ENCODE measurements at regions not wholly inside any gene's neighbourhood (a gene's known extent, or its start where the extent isn't known, plus 50 kb on each side); places are given as distances from the start of the nearest gene placed in this dataset.
"Not testable (repeated sequence)": the region's sequence is repeated elsewhere in the genome, so short reads cannot be mapped to it uniquely, and the experiment has no call there.

DNA sequence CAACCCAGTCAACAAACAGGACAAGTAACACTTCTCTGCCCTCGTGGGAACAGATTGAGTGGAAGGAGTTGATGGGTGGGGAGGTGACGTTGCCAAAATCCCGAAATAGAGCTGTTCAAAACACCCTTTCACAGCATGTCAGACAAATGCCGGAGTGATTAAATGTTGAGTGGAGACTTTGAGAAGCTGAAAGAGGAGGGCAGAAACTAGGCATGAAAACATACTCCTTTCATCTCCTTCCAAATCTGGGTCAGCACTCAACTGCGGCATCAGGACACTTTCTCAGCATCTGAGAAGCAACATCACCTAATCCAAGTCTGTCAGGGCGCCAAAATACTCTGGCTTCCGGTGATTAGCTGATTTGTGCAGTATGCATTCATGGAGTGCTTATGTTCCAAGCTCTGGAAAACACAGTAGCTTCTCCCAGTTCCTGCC lies 51.5 kb upstream of the MRI1 start:
- DNase-seq = no peak

DNA sequence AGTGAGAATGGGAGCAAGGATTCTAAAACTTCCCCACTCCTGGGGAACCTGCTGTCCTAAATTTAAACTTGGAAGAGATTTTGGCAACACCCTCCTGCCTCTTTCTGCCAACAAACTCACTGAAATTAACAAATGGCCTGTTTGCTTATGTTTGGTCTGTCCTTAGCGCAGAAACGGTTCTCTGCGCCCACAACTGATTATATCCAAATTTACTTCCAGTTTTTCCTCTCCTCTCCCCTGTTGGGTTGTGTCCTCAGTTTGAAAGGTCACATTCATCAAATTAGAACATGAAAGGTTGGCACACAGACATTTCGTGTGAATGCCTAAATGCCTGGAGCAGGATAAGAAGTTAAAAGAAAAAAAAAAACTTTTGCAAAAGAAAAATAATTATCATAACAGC lies 56.4 kb upstream of the MRI1 start:
- no peak for DNase-seq

DNA sequence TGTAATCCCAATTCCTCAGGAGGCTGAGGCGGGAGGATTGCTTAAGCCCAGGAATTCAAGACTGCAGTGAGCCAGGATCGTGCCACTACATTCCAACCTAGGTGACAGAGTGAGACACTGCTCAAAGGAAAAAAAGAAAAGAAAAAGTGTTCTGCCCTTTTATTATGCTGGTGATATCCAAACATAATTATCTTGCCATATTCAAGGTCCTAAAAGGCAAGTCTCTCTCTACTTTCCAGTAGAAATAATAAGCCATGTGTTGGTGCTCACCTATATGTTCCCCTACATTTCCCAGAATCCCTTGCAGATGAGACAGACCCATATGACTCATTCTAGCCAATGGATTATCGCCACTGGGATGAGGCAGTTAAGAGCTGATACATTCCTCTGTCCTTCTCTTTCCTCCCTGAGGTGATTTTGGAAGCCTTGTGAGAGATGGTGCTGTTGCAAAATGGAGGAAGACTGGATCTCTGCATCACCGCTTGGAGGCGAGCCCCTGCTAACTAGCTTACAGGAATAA lies 58.3 kb upstream of the MRI1 start:
- no peak for DNase-seq

DNA sequence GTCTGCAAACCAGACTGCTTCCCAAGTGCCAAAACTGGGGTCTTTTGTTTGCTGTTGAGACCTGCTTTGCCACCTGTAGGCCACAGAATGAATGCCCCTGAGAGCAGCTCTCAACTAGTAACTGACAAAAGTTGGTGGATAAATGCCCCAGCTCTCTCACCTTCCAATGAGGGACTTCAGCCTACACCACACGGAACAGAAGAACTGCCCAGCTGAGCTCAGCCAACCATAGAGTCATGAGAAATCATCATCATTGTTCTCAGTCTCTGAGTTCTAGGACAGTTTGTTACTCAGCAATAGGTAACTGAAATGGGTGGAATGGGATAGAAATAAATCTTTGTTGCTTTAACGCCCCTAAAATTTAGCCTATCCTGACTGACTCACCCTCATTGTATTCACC lies 59.1 kb upstream of the MRI1 start:
- DNase-seq = no peak

DNA sequence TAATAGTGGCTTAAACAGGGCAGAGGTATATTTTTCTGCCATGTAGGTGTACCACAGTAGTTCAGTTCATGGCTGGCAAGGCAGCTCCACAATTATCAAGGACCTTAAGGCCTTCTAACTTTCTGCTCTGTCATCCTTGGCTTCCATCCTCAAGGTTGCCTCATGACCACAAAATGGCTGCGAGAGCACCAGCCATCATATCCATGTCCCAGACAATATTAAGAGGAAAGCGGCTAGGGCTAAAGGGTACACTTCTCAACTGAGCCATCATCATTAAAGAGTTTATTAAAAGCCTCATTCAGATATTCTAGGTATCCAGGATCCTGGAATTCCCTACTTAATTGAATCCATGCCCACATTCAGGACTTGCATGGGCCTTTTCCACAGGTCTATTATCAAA lies 62.7 kb upstream of the MRI1 start:
- no peak for DNase-seq

DNA sequence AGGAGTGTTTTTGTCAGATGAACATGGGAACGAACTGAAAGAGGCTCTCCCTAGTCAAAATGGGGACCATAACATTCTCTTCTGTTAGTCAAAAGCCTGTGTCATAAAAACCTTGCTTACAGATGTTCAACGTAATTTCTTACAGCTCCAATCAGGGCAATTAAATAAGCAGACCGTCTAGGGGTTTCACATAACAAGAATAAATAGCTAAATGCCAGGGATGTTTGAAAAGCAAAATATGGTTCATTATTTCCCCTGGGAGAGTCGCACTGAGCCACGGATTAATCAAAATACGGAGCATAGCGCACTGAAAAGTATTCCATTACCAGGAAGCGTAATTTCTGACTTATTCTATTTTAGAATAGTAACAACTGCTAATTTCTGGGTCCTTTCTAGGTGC lies 63.7 kb upstream of the MRI1 start:
- no peak for DNase-seq

DNA sequence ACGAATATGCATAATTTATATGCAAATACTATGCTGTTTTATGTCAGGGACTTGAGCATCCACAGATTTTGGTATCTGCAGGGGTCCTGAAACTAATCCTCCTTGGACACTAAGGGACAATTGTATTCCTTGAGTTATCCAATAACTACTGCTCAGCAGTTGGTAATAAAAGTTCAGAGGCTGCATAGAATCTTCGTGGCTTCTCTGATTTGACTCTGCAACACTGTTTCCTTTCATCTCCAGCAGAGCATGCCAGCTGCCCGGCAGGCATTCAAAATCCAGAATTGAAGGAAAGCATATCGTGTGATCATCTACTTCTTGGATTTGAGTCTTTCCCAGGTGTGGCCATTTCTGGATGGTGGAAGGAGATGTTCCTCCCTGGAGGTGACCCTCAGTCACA lies 64.5 kb upstream of the MRI1 start:
- DNase-seq = no peak

DNA sequence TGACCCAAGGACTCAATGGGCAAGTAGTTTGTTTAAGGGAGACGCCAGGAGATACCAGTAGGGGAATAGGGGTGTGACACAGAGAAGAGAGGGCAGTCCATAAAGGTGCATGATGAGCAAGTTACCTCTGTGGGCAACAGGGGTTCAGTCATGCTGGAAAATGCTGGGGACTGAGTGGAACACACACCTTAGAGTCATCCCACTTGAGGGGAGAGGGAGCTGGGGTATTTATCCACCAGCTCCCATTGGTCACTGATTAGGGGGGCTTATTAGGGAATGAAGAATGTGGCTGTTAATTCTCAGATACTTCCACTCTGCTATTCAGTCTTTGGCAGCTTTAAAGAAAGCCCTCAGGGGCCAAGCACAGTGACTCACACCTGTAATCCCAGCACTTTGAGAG lies 67.5 kb upstream of the MRI1 start:
- no peak for DNase-seq

DNA sequence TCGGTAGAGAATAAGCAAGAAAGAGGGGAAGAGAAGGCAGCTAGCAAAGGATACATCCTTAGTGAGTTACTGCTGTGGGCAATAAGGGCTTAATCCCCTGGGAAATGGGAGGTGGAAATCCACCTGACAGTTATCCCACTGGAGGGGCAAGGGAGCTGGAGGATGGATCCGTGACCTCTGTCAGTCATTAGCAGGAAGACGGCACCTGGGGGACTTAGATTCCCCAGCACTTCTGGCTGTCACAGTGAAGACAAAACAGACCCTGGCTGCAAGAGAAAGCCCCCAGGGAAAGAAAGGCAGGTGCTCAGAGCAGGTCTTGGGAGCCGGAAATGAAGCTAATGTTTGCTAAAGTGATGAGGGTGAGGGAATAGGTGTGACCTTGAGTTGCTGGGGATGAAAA lies 70.4 kb upstream of the MRI1 start:
- no peak for DNase-seq

DNA sequence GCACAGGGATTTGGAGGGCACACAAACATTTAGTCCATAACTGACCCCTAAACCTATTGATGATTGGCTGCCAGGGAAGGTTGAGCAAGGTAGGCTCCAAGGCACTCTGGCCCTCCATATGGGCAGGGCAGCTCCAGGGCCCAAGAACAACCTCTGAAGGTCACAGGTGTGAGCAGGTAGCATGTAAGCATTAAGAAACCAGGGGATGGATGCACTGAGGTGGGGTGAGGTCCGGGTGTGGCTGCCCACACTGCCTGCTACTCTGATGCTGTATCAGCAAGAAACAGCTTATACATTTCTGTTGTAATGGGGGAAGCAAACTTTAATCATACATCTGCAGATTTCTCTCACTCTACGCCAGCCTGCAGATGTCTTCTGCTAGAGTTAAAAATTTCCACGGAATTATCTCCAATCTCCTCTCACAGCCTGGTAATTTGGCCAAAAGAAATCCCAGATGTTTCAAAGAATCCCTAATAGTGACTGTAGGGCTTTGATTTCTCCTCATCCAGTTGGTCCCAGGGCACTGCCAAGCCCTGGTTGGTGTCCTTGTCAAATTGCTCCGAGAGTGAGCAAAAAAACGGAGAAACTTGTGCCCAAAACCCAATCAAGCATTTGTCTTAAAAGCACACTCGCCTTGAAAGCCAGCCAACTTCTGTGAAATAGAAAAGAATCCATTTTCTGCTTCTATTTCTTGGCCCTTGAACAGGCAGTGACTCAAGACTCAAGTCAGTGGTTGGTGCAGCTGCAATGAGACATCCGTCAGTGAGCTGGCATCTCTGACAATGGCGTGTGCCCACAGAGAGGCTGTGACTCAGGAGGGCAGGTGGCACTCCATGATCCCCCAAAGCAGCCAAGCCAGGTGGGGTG lies 72.5 kb upstream of the MRI1 start:
- no peak for DNase-seq

DNA sequence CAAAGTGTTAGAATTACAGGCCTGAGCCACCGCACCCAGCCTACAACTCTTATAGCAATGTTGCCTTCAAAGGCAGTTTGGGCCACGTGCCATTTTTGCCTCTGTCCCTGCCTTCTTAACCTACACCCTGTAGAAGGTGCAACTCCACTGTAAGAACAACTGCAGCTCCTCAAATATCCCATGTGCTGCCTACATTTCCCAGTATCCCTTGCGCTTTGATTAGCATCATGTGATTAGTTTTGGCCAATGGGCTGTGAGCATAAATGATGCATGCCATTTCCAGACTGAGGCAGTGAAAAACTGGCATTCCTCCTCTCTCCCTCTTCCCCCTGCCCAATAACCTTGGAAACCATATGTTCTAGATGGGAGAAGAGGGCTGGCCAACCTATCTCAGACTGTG lies 75.2 kb upstream of the MRI1 start:
- no peak for DNase-seq

DNA sequence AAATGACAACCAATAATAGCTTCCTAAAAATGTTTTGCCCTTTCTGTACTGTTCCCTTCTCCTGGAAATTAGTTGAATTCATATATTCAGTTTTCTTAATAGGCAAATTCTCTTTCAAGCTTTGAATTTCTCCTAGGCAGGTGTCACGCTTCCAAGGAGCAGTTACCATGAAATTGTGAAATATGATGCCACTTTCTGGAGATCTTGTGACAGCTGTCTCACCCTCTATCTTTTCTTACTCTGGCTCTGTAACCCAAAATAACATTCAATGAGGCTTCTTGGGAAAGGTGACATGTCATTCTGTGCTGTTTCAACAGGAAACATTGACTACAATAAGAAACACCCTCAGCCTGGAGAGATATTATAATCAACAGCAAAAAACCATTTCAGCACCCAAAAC lies 80.3 kb upstream of the MRI1 start:
- no peak for DNase-seq

DNA sequence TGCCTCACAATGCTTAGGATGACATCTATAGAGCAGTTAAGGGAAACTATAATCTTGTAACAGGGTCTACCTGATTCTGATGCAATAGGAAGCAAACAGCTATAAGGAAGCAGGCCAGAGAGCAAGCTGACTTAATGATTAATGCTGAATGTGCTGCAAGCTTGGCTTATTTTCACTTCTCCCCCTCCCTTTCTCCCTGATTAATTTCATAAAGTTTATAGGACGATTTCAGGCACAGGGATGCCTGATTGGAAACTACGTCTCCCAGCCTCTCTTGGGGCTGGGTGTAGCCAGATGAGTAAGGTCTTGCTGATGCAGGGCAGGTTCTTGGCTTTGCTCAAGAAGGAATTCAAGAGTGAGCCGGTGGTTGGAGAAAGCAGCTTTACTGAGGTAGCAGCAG lies 82.8 kb upstream of the MRI1 start:
- DNase-seq = no peak

DNA sequence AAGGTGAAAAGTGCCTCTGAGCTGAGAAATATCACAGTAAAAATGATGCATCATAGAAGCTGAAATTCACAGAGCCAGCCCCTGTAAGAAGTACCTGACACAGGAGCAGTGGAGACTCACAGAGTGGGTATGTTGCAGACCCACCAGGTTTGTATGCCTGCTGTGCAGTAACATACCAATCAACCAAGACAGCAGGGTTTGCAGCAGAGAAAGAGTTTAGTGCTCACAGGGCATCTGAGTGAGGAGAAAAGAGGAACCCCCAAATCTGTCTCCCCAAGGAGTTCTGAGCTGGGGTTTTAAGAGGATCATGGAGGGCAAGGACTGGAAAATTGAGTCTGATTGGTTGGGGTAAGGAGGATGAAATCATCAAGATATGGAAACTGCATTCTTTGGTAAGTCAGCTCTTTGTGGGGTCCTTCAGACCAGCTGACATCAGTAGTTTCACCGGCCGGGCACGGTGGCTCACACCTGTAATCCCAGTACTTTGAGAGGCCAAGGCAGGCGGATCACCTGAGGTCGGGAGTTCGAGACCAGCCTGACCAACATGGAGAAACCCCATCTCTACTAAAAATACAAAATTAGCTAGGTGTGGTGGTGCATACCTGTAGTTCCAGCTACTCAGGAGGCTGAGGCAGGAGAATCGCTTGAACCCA lies 83.5 kb upstream of the MRI1 start:
- DNase-seq = not testable (repeated sequence)

DNA sequence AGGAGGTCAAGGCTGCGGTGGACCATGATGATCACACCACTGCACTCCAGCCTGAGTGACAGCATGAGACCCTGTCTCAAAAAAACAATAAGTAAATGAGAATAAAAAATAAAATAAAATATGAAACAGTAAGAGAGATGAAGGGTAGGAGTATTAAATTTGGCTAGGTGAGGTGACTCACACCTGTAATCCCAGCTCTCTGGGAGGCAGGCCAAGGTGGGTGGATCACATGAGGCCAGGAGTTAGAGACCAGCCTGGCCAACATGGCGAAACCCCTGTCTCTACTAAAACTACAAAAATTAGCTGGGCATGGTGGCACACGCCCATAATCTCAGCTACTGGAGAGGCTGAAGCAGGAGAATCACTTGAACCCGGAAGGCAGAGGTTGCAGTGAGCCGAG lies 87.4 kb upstream of the MRI1 start:
- DNase-seq = not testable (repeated sequence)

DNA sequence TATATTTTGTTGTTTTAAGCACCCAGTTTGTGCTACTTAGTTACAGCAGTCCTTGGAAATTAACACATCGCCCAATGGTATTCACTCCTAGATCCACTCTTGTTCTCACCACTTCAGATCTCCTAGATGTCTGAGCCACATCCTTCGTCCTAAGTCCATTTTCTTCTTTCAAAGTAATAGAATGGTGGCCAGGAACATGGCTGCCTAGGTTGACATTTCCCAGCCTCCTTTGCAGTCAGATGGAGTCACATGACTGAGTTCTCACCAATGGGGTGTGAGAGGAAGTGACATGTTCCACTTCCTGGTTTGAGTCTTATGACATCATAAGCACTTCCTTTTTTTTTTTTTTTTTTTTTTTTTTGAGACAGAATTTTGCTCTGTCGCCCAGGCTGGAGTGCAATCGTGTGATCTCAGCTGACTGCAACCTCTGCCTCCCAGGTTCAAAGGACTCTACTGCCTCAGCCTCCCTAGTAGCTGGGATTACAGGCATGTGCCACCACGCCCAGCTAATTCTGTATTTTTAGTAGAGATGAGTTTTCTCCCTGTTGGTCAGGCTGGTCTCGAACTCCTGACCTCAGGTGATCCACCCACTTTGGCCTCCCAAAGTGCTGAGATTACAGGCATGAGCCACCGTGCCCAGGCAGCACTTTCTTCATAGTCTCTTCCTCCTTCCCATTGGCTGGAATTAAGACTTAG lies 91.7 kb upstream of the MRI1 start:
- not testable (repeated sequence) for DNase-seq

DNA sequence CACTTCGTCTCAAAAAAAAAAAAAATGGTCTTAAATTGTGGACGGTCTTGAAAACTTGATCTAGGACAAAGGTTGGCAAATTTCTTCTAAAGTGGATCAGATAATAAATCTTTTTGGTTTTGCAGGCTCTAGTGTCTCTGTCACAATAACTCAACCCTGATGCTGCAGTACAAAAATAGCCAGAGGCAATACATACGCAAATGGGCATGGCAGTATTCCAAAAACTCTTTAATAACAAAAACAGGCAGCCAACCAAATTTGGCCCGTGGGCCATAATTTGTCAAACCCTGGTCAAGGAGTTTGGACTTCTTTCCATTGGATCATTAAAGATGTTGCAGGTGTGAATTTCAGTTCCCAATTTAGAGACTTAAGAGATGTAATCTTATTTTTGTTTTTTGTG lies 93.5 kb upstream of the MRI1 start:
- no peak for DNase-seq

DNA sequence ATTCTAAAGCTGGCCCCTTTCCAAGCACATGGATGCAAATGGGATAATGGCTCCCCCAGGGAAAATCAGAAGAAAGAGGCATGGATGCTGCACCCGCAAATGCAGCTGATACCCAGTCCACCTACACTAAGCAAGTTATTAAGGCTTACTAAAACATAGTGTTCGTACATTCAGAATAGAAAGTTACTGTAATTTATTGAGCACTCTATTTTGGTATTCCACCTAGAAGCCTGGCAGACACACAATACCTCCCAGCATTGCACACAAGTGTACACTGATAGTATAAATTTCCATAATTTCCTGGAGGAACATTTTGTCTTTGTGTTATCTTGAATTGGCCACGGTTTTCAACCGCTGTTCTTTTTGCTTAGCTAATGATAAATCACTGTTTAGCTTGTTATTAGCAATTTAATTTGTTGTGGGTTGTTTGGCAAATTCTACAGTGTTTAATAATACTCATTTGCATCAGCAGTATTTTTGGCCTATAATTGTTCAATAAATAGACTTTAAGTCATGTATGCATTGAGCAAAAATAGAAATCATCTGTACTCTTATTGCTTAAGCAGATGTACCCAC lies 94.5 kb upstream of the MRI1 start:
- DNase-seq = no peak

DNA sequence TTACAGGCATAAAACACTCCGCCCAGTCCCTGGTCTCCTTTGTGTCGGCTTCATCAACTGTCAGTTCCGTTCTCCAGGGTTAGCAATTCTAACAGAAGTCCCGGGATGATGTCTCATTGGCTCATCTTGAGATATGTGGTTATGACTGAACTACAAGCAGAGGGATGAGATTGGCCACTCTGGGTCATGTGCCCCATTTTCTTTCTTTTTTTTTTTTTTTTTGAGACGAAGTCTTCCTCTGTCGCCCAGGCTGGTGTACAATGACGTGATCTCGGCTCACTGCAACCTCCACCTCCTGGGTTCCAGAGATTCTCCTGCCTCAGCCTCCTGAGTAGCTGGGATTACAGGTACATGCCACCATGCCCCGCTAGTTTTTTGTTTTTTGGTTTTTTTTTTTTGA lies 95.4 kb upstream of the MRI1 start:
- DNase-seq = no peak

DNA sequence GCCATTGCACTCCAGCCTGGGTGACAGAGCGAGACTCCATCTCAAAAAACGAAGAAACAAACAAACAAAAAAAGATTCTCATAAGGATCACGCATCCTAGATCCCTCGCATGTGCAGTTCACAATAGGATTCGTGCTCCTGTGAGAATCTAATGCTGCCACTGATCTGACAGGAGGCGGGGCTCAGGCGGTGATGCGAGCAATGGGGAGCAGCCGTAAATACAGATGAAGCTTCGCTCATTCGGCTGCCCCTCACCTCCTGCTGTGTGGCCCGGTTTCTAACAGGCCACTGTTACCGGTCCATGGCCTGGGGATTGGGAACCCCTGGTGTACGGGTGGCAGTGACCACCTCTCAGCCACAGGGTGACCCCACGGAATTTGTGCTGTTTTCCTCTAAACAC lies 98.2 kb upstream of the MRI1 start:
- DNase-seq = no peak

DNA sequence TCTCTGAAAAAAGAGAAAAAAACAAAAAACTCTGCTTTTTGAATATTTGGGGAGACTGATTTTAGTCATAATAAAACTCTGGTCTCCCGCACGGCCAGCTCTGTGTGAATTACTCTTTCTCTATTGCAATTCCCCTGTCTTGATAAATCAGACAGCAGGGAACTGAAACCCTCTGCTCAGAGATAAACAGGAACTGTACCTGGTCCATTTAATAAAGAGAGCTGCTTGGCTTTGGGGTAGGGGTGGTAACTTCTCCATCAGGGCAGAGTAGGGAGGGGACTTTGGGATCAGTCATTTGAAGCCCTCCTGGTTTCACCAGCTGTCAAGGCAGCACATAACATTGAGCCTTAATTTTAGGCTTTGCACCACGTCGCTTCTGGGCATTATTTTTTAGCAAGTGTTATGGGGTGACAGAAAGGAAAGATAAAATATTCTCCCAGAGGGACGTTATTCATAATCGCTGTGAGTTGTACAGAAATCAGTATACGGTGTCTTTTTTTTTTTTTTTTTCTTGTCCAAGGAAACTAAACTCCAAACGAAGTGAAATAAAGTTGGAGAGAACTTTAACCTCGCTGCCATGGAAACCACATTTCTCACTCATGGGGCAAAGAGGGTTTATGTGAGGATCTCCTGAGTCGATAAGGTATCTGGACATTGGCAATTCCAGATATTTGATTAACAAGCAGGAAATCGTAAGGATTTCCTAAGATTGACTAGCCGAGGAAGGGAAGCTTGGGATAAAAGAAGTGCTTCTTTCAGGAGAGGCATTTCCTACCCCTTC lies 99.0 kb upstream of the MRI1 start:
- DNase-seq = no peak

DNA sequence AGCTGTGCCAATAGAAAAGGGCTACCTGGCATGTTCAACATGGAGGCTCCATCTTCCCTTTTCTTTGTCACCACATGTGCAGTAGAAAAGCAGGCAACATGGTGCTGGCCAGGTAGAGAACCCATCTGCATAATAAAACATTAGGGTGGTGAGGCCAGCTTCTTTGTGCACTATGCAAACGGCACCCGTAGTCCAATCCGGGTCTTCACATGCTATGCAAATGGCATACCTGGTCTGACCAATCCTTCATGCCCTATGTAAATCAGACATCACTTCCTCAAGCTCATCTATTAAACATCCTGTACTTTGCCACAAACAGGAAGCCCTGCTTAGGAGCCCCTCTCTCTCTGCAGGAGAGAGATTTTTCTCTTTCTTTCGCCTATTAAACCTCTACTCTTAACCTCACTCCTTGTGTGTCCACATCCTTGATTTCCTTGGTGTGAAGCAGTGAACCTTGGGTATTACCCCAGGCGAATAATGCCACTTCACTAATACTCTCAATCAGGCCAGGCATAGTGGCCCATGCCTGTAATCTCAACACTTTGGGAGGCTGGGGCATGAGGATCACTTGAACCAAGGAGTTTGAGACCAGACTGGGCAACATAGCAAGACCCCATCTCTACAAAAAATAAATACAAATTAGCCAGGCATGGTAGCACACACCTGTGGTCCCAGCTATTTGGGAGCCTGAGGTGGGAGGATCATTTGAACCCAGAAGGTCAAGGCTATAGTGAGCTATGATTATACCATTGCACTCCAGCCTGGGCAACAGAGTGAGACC lies 111.3 kb upstream of the MRI1 start:
- no peak for DNase-seq

All from activated T-cell treated with anti-CD3 and anti-CD28 coated beads for 4 hours (primary cell).